Fibroblast of skin of right quadriceps (primary cell): ENCODE measurements at regions not wholly inside any gene's neighbourhood (a gene's known extent, or its start where the extent isn't known, plus 50 kb on each side); places are given as distances from the start of the nearest gene placed in this dataset.
"Not testable (repeated sequence)": the region's sequence is repeated elsewhere in the genome, so short reads cannot be mapped to it uniquely, and the experiment has no call there.

Experiments
- DNase-seq: peaks from one replicate; pipeline ENCODE4 v3.0.0-alpha.2; 2013

GRCh38 chr3:124617177-124617576 lies 113.1 kb upstream of the UMPS start:
- DNase-seq: no peak

- no peak for DNase-seq
Observed at GRCh38 chr3:124619887-124620599, 110.2 kb upstream of the UMPS start.

- no peak for DNase-seq
Observed at GRCh38 chr3:124620600-124621063, 109.6 kb upstream of the UMPS start.

GRCh38 chr3:124621498-124621897 lies 108.8 kb upstream of the UMPS start:
- no peak for DNase-seq

- DNase-seq: no peak
Observed at GRCh38 chr3:124625074-124625473, 105.2 kb upstream of the UMPS start.

GRCh38 chr3:124627501-124627908 lies 102.7 kb upstream of the UMPS start:
- DNase-seq: peak; percentile 39

- DNase-seq: no peak
Observed at GRCh38 chr3:124628863-124629262, 101.4 kb upstream of the UMPS start.

- no peak for DNase-seq
Observed at GRCh38 chr3:124629497-124629896, 100.8 kb upstream of the UMPS start.

- DNase-seq: no peak
Observed at GRCh38 chr3:124630960-124631359, 99.3 kb upstream of the UMPS start.

GRCh38 chr3:124631727-124632126 lies 98.5 kb upstream of the UMPS start:
- DNase-seq: no peak

- DNase-seq: no peak
Observed at GRCh38 chr3:124632566-124633140, 97.6 kb upstream of the UMPS start.

- DNase-seq: no peak
Observed at GRCh38 chr3:124633524-124633923, 96.7 kb upstream of the UMPS start.

- DNase-seq: no peak
Observed at GRCh38 chr3:124634210-124635168, 95.8 kb upstream of the UMPS start.

GRCh38 chr3:124635169-124635539 lies 95.1 kb upstream of the UMPS start:
- no peak for DNase-seq

GRCh38 chr3:124636101-124636862 lies 94.0 kb upstream of the UMPS start:
- DNase-seq: no peak

- no peak for DNase-seq
Observed at GRCh38 chr3:124636863-124637296, 93.4 kb upstream of the UMPS start.

GRCh38 chr3:124639406-124640237 lies 90.6 kb upstream of the UMPS start:
- no peak for DNase-seq

- no peak for DNase-seq
Observed at GRCh38 chr3:124640635-124641306, 89.5 kb upstream of the UMPS start.

- no peak for DNase-seq
Observed at GRCh38 chr3:124643453-124643852, 86.8 kb upstream of the UMPS start.

GRCh38 chr3:124646186-124646585 lies 84.1 kb upstream of the UMPS start:
- not testable (repeated sequence) for DNase-seq

- DNase-seq: no peak
Observed at GRCh38 chr3:124648551-124648950, 81.7 kb upstream of the UMPS start.
